ENCODE measurements at regions not wholly inside any gene's neighbourhood (a gene's known extent, or its start where the extent isn't known, plus 50 kb on each side); places are given as distances from the start of the nearest gene placed in this dataset.

GRCh38 chr7:46007194-46007593 is 86.1 kb upstream of the IGFBP3 start:
- no peak for TF ChIP-seq E2F4 (CRISPR knock-in tag; IDR thresholded peaks at IDR 0.05; ENCODE audit: borderline replicate concordance, low read depth)
- no peak for TF ChIP-seq CTCF (IDR thresholded peaks at IDR 0.05)
- no peak for TF ChIP-seq FOXJ3 (CRISPR knock-in tag; IDR thresholded peaks at IDR 0.05; ENCODE audit: borderline replicate concordance)
- no peak for TF ChIP-seq ATF1 (CRISPR knock-in tag; IDR thresholded peaks at IDR 0.05)
- no peak for TF ChIP-seq ZNF281 (CRISPR knock-in tag; IDR thresholded peaks at IDR 0.05)
- no peak for TF ChIP-seq ZNF138 (CRISPR knock-in tag; conservative IDR thresholded peaks at IDR 0.05)
- no peak for TF ChIP-seq IRF2 (CRISPR knock-in tag; IDR thresholded peaks at IDR 0.05; ENCODE audit: borderline replicate concordance, low read depth)
- TF ChIP-seq ZBTB43 (CRISPR knock-in tag; IDR thresholded peaks at IDR 0.05): no peak
- no peak for TF ChIP-seq TEAD4 (CRISPR knock-in tag; IDR thresholded peaks at IDR 0.05)
- no peak for TF ChIP-seq CREM (CRISPR knock-in tag; IDR thresholded peaks at IDR 0.05)
- TF ChIP-seq E2F5 (CRISPR knock-in tag; IDR thresholded peaks at IDR 0.05): no peak
